ENCODE measurements at regions not wholly inside any gene's neighbourhood (a gene's known extent, or its start where the extent isn't known, plus 50 kb on each side); places are given as distances from the start of the nearest gene placed in this dataset.

GRCh38 chrX:69309074-69309792, 144.0 kb upstream of the PJA1 start:
- Histone ChIP-seq H3K79me2 (ENCODE audit: insufficient read depth, low read length) (no peaks in the 10 kb centered on the region), H3K36me3 (ENCODE audit: insufficient read depth, low read length) (no peaks in the 10 kb centered on the region), H3K4me2 (ENCODE audit: insufficient read depth, low read length) (no peak overlapping the region), H3K9ac (ENCODE audit: low read depth, low read length) (no peak overlapping the region), H3K4me1 (ENCODE audit: insufficient read depth, low read length) (no peaks in the 10 kb centered on the region), H2AFZ (ENCODE audit: low read depth, low read length) (no peak overlapping the region), H3K27me3 (ENCODE audit: insufficient read depth, low read length, poor library complexity) (no peaks in the 10 kb centered on the region), H4K20me1 (ENCODE audit: insufficient read depth, low read length) (no peaks in the 10 kb centered on the region), H3K27ac (ENCODE audit: low read length) (no peak overlapping the region), H3K9me3 (ENCODE audit: insufficient read depth, low read length, severe bottlenecking) (no peaks in the 10 kb centered on the region), H3K4me3 (ENCODE audit: low read depth in 1 of 2, low read length in 2 of 2) (no peak overlapping the region)
- DNase-seq (no peak), ATAC-seq (ENCODE audit: insufficient read depth, low read depth) (no peak)
- TF ChIP-seq EZH2 (IDR thresholded peaks at IDR 0.05; ENCODE audit: borderline replicate concordance, low read depth, low read length, severe bottlenecking): no peak
- no peak for TF ChIP-seq CTCF (IDR thresholded peaks at IDR 0.05; ENCODE audit: borderline replicate concordance, extremely low read depth, low read length, poor library complexity, severe bottlenecking)

GRCh38 chrX:69307756-69308155, 142.5 kb upstream of the PJA1 start:
- Histone ChIP-seq H3K9me3 (ENCODE audit: insufficient read depth, low read length, severe bottlenecking) (no peaks in the 10 kb centered on the region), H3K79me2 (ENCODE audit: insufficient read depth, low read length) (no peaks in the 10 kb centered on the region), H2AFZ (ENCODE audit: low read depth, low read length) (no peak overlapping the region), H3K4me3 (ENCODE audit: low read depth in 1 of 2, low read length in 2 of 2) (no peak overlapping the region), H3K27ac (ENCODE audit: low read length) (no peak overlapping the region), H3K9ac (ENCODE audit: low read depth, low read length) (no peak overlapping the region), H3K4me2 (ENCODE audit: insufficient read depth, low read length) (no peak overlapping the region), H3K27me3 (ENCODE audit: insufficient read depth, low read length, poor library complexity) (no peaks in the 10 kb centered on the region), H3K4me1 (ENCODE audit: insufficient read depth, low read length) (no peaks in the 10 kb centered on the region), H4K20me1 (ENCODE audit: insufficient read depth, low read length) (no peaks in the 10 kb centered on the region), H3K36me3 (ENCODE audit: insufficient read depth, low read length) (no peaks in the 10 kb centered on the region)
- no peak for ATAC-seq (ENCODE audit: insufficient read depth, low read depth)
- no peak for DNase-seq
- no peak for TF ChIP-seq EZH2 (IDR thresholded peaks at IDR 0.05; ENCODE audit: borderline replicate concordance, low read depth, low read length, severe bottlenecking)
- no peak for TF ChIP-seq CTCF (IDR thresholded peaks at IDR 0.05; ENCODE audit: borderline replicate concordance, extremely low read depth, low read length, poor library complexity, severe bottlenecking)

- Histone ChIP-seq H4K20me1 (ENCODE audit: insufficient read depth, low read length) (no peaks in the 10 kb centered on the region), H3K36me3 (ENCODE audit: insufficient read depth, low read length) (no peaks in the 10 kb centered on the region), H3K27ac (ENCODE audit: low read length) (no peak overlapping the region), H2AFZ (ENCODE audit: low read depth, low read length) (no peak overlapping the region), H3K4me2 (ENCODE audit: insufficient read depth, low read length) (no peak overlapping the region), H3K4me3 (ENCODE audit: low read depth in 1 of 2, low read length in 2 of 2) (no peak overlapping the region), H3K9me3 (ENCODE audit: insufficient read depth, low read length, severe bottlenecking) (no peaks in the 10 kb centered on the region), H3K9ac (ENCODE audit: low read depth, low read length) (no peak overlapping the region), H3K27me3 (ENCODE audit: insufficient read depth, low read length, poor library complexity) (no peaks in the 10 kb centered on the region), H3K79me2 (ENCODE audit: insufficient read depth, low read length) (no peaks in the 10 kb centered on the region), H3K4me1 (ENCODE audit: insufficient read depth, low read length) (no peaks in the 10 kb centered on the region)
- ATAC-seq (ENCODE audit: insufficient read depth, low read depth) (no peak), DNase-seq (no peak)
- TF ChIP-seq EZH2 (IDR thresholded peaks at IDR 0.05; ENCODE audit: borderline replicate concordance, low read depth, low read length, severe bottlenecking) (no peak), CTCF (IDR thresholded peaks at IDR 0.05; ENCODE audit: borderline replicate concordance, extremely low read depth, low read length, poor library complexity, severe bottlenecking) (no peak)
Observed at GRCh38 chrX:69307029-69307428, 141.8 kb upstream of the PJA1 start.
